Ishikawa (cell line): ENCODE measurements at regions not wholly inside any gene's neighbourhood (a gene's known extent, or its start where the extent isn't known, plus 50 kb on each side); places are given as distances from the start of the nearest gene placed in this dataset.

Experiments
- CEBPB ChIP-seq: IDR thresholded peaks from 2 replicates; pipeline ENCODE4 v1.6.1; 2012
- CREB1 ChIP-seq: IDR thresholded peaks from 2 replicates; pipeline ENCODE4 v1.6.1; 2012; ENCODE audit warnings: low read depth
- EP300 ChIP-seq: IDR thresholded peaks from 2 replicates; pipeline ENCODE4 v1.6.1; 2012; ENCODE audit warnings: borderline replicate concordance
- FOXM1 ChIP-seq: IDR thresholded peaks from 2 replicates; pipeline ENCODE4 v1.6.1; 2012; ENCODE audit warnings: low read depth, borderline replicate concordance
- NFIC ChIP-seq: IDR thresholded peaks from 2 replicates; pipeline ENCODE4 v1.6.1; 2012
- RAD21 ChIP-seq: IDR thresholded peaks from 2 replicates; pipeline ENCODE4 v1.6.1; 2012; ENCODE audit warnings: low read depth
- TAF1 ChIP-seq: IDR thresholded peaks from 2 replicates; pipeline ENCODE4 v1.6.1; 2012; ENCODE audit warnings: low read depth, mild to moderate bottlenecking
- TEAD4 ChIP-seq: IDR thresholded peaks from 2 replicates; pipeline ENCODE4 v1.6.1; 2012
- YY1 ChIP-seq: IDR thresholded peaks from 2 replicates; pipeline ENCODE4 v1.6.1; 2012; ENCODE audit warnings: low read depth
- TF ChIP-seq, protein P1 (sequence below): IDR thresholded peaks from 2 replicates; pipeline ENCODE4 v1.6.1; 2012; ENCODE audit warnings: low read depth, mild to moderate bottlenecking

DNA sequence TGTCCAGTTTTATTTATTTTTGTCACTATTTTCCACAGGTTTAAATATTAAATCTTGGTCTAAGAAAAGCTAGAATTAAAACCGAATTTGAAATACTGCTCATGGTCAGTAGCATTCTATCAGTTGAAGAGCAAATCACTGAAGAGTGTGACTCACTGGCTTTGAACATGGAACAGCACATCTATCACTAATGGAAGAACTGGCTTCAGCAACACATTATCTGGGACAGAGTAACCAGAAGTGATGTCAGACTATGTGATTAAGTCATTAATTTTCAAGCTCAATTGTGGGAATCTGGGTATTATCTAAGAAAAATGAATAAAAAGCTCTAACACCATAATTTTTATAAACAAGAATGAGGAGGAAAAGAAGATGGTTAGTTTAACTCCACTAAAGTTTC is 527.5 kb downstream of the TMTC2 start:
- TF ChIP-seq, protein P1, sequence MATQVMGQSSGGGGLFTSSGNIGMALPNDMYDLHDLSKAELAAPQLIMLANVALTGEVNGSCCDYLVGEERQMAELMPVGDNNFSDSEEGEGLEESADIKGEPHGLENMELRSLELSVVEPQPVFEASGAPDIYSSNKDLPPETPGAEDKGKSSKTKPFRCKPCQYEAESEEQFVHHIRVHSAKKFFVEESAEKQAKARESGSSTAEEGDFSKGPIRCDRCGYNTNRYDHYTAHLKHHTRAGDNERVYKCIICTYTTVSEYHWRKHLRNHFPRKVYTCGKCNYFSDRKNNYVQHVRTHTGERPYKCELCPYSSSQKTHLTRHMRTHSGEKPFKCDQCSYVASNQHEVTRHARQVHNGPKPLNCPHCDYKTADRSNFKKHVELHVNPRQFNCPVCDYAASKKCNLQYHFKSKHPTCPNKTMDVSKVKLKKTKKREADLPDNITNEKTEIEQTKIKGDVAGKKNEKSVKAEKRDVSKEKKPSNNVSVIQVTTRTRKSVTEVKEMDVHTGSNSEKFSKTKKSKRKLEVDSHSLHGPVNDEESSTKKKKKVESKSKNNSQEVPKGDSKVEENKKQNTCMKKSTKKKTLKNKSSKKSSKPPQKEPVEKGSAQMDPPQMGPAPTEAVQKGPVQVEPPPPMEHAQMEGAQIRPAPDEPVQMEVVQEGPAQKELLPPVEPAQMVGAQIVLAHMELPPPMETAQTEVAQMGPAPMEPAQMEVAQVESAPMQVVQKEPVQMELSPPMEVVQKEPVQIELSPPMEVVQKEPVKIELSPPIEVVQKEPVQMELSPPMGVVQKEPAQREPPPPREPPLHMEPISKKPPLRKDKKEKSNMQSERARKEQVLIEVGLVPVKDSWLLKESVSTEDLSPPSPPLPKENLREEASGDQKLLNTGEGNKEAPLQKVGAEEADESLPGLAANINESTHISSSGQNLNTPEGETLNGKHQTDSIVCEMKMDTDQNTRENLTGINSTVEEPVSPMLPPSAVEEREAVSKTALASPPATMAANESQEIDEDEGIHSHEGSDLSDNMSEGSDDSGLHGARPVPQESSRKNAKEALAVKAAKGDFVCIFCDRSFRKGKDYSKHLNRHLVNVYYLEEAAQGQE = no peak
- TF ChIP-seq RAD21 (no peak), TEAD4 (no peak), TAF1 (no peak), CREB1 (no peak), NFIC (no peak), YY1 (no peak), EP300 (no peak), CEBPB (no peak), FOXM1 (no peak)
